GM18867 (cell line): ENCODE measurements at regions not wholly inside any gene's neighbourhood (a gene's known extent, or its start where the extent isn't known, plus 50 kb on each side); places are given as distances from the start of the nearest gene placed in this dataset.
"Not testable (repeated sequence)": the region's sequence is repeated elsewhere in the genome, so short reads cannot be mapped to it uniquely, and the experiment has no call there.

Experiments used
- ATAC-seq: cut with Tn5 transposase; IDR thresholded peaks from one replicate; pipeline ENCODE4 v1.9.1; 2021; ENCODE audit warnings: mild to moderate bottlenecking, moderate library complexity; ENCODE audit not compliant: unreplicated experiment

DNA sequence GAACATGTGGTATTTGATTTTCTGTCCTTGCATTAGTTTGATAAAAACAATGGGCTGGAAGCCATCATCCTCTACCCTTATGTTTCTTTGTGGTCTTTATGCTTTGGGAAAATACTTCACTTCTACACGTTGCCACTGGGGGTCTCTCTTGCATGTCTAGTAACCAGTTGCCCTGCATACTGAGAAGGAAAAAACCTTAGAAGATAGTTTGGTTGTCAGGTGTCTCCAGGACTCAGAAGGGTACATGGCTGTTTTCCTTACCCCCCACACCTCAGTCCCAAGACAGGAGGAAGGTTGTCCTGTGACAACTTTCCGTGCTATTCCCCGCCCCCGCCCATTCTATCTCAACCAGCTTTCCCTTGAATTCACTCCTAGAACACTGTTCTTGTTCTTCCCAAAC, 62.1 kb upstream of the LANCL3 start:
- peak; percentile 65 for ATAC-seq

DNA sequence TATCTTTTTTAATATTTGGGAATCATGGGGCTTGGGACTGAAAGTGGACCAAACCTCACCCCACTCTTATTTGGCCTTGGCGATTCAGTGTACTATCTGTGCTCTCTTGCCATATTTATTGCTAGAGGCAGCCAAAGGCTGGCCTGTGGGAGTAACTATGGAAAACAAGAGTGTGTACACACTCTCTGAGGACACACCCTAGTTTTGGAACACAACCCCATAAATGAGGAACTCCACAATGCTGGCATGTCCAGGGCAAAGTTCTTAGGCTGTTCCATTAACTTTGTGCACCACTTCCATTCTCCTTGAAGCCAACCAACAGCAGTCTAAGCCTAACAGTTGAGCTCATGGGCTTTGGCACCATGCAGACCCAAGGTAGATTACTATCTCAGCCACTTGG, 54.9 kb upstream of the LANCL3 start:
- not testable (repeated sequence) for ATAC-seq

DNA sequence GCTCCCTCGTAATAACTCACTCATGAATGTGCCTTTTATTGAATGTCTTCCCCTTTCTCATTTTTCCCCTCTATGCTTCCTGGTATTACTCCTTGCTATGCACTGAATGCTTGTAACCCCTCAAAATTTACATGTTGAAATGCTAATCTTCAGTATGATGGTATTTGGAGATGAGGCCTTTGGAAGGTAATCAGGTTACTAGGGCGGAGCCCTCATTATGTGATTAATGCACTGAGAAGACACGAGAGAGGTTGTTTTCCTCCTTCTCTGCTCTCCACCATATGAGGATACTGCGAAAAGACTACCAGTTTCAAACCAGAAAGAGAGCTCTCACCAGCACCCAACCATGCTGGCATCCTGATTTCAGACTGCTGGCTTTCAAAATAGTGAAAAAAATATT, 52.2 kb upstream of the LANCL3 start:
- not testable (repeated sequence) for ATAC-seq

- not testable (repeated sequence) for ATAC-seq
Measured at GRCh38 chrX:37520860-37521450, 50.5 kb upstream of the LANCL3 start.
